ENCODE measurements at regions not wholly inside any gene's neighbourhood (a gene's known extent, or its start where the extent isn't known, plus 50 kb on each side); places are given as distances from the start of the nearest gene placed in this dataset.
A peak's percentile ranks its signal among the peaks of the same experiment; 100 is the strongest.
"Not testable (repeated sequence)": the region's sequence is repeated elsewhere in the genome, so short reads cannot be mapped to it uniquely, and the experiment has no call there.

- DNase-seq (ENCODE audit: low spot score), result no peak
Observed at GRCh38 chr3:144754076-144754783, 782.6 kb downstream of the DIPK2A start.

GRCh38 chr3:144756704-144757440 is 785.2 kb downstream of the DIPK2A start:
- no peak for DNase-seq (ENCODE audit: low spot score)

- no peak for DNase-seq (ENCODE audit: low spot score)
Observed at GRCh38 chr3:144760831-144761230, 789.2 kb downstream of the DIPK2A start.

- no peak for DNase-seq (ENCODE audit: low spot score)
Observed at GRCh38 chr3:144762091-144762490, 790.5 kb downstream of the DIPK2A start.

GRCh38 chr3:144763878-144764454 is 792.3 kb downstream of the DIPK2A start:
- peak; percentile 7 for DNase-seq (ENCODE audit: low spot score)

GRCh38 chr3:144770281-144770680 is 798.7 kb downstream of the DIPK2A start:
- DNase-seq (ENCODE audit: low spot score), result no peak

- DNase-seq (ENCODE audit: low spot score), result peak; percentile 16
Observed at GRCh38 chr3:144770915-144771351, 799.3 kb downstream of the DIPK2A start.

DNA sequence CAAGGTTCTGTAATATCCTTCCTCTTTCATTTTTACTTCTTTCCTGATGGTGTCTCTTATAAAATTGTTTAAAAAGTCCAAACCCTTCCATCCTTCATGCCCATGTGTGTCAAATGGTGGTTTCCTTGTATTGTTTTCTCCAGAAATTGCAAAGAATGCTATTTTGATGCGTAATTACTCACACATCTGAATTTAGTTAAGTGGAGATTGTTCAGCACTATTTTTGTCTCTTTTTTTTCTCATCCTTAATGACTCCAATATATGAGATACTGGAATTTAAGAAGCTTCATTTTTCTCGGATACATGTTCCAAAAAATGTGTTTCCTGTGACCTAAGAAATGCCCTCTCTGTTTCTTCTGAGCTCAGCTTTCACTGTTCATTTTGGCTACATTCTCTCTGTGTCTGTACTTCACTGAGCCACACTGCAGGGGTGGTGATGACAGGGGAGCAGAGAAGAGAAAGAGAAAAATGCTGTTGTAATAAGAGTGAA is 799.8 kb downstream of the DIPK2A start:
- DNase-seq (ENCODE audit: low spot score), result no peak

DNA sequence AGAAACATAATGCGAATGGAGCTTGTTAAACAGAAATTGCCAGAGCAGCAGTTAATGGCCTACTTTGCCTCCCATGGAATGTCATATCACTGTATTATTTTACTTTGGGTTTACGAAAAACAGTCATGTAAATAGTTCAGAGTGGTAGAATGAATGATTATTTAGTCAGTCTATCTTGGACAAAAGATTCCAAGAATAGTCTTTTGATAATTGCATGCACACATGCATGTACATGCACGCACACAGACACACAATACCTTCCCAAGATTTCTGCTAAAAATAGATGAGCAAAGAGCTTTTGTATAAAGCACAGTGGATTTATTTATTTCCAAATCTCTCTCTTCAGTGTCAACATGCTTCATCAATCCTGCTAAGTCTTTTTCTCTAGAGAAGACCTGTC is 800.7 kb downstream of the DIPK2A start:
- no peak for DNase-seq (ENCODE audit: low spot score)

DNA sequence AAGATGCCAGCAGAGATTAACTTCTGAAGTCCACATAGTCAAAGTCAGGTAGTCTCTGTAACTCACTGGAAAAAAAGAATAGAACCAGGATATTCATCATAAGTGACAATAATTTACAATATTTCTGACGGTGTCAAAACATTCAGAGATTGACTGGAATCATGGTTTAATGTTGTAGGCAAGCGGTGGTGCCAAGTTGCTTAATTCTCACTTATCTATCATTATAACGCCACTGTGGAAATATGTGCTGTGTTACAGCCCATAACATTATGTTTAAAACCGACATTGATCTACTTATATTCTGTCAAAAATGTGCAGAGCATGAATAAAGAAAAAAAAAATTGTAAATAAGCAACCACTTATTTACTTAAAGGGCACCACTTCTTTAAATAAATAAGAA is 801.7 kb downstream of the DIPK2A start:
- DNase-seq (ENCODE audit: low spot score), result no peak

DNA sequence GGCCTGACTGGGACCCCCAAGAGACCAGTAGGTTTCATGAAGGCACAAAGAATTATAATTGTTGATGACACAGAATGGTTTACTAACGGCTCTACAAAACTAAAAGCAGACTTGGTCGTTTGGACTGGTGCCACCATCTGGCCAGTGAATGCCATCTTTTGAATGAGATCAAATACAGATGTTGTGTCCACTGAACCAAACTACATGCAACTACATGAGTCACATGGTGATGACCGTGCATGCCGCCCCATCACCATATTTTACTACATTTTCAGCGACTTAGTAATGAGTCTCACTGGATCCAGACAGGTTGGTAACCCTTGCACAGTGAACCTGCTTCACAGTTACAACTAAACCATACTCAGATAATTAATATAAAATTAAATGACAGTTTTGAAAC is 803.3 kb downstream of the DIPK2A start:
- no peak for DNase-seq (ENCODE audit: low spot score)

- DNase-seq (ENCODE audit: low spot score), result no peak
Observed at GRCh38 chr3:144775551-144775950, 803.9 kb downstream of the DIPK2A start.

- DNase-seq (ENCODE audit: low spot score), result no peak
Observed at GRCh38 chr3:144777906-144778305, 806.3 kb downstream of the DIPK2A start.

- no peak for DNase-seq (ENCODE audit: low spot score)
Observed at GRCh38 chr3:144791034-144791433, 819.4 kb downstream of the DIPK2A start.

GRCh38 chr3:144801890-144802289 is 830.3 kb downstream of the DIPK2A start:
- no peak for DNase-seq (ENCODE audit: low spot score)

DNA sequence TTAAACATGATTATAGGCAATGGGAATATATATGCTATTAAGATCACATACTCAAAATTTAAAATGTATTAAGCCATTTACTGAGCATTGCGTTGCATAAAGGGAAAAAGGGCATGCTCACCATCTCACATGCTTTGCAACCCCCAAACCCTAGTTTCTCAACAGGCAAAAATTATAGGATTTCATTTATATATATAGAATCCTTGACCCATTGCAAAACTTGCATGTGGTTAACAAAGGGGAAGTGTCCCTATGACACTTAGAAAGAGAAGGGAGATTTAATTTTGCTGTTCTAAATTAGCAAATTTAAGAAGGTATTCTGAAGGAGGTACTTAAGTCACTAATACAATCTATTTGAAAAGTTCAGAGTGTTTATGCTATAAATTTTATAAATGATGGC is 837.8 kb downstream of the DIPK2A start:
- no peak for DNase-seq (ENCODE audit: low spot score)

GRCh38 chr3:144810160-144810559 is 838.5 kb downstream of the DIPK2A start:
- no peak for DNase-seq (ENCODE audit: low spot score)

GRCh38 chr3:144815655-144816054 is 844.0 kb downstream of the DIPK2A start:
- no peak for DNase-seq (ENCODE audit: low spot score)

DNA sequence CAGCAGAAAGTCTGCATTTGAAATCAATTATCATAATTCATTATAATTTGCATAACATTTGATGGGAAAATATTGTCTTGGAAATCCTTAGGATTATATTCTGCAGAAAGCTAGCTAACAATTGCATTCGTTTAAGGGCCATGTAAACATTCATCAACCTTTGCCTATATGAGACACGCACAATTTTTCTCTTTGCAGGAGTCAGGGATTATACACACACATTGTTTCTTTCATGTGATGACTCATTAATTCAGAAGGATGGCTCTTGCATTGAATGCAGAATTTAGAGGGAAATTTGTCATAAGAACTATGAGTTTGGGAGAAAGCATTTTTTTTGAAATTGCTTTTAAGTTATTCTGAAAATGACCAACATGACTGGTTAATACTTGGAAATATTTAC is 844.7 kb downstream of the DIPK2A start:
- no peak for DNase-seq (ENCODE audit: low spot score)

- no peak for DNase-seq (ENCODE audit: low spot score)
Observed at GRCh38 chr3:144818973-144819372, 847.4 kb downstream of the DIPK2A start.

DNA sequence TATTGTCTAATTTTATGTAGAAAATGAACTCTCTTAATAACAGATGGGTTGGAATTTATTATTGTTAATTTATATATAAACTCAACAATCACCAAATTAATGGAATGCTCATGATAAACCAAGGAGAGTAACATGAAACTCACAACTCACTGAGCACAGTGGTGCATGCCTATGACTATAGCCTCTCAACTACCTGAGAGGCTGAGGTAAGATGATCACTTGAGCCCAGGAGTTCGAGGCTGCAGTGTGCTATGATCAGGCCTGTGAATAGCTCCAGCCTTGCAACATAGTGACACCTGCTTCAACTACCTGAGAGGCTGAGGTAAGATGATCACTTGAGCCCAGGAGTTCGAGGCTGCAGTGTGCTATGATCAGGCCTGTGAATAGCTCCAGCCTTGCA is 848.6 kb downstream of the DIPK2A start:
- not testable (repeated sequence) for DNase-seq (ENCODE audit: low spot score)

GRCh38 chr3:144820726-144821125 is 849.1 kb downstream of the DIPK2A start:
- no peak for DNase-seq (ENCODE audit: low spot score)

DNA sequence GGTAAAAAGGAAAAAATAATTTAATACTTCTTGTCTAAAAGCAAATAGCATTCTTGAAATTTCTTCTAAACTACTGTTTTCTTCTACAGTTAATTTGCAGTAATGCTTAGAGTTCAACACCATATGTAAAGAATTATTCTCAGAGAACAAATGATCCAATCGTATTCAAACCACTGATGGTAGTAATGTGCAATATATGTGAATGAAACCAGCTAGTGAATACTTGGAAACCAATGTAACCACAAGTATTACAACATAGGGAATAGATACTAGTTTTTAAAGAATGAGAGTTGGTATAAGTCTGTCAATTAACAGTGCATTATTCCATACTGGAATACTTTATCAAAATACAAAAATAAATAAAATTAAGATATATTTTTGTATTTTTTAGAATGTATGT is 850.0 kb downstream of the DIPK2A start:
- no peak for DNase-seq (ENCODE audit: low spot score)

All from SW480 (cell line).